ENCODE measurements at regions not wholly inside any gene's neighbourhood (a gene's known extent, or its start where the extent isn't known, plus 50 kb on each side); places are given as distances from the start of the nearest gene placed in this dataset.

DNA sequence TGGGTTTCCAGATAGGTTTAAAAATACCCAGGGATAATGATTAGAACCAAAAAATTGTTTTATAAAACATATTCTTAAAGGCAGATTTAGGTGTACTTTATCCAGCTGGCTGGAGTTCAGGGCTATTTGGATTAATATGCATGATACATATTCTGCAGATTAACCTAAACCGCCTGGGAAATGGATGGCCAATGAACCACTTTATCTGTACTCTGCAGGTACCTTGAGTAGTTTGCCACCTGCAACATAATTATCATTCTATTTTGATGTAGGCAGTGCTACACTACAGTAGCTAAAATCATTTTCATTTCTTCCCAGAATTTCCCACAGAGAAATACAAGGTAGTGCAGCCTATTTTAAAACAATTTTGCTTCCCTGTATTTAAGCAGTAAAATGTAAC lies 683.2 kb upstream of the GNPDA2 start:
- Histone ChIP-seq H4K20me1 (ENCODE audit: low read length) (no peaks in the 10 kb centered on the region), H2AFZ (ENCODE audit: low read length) (no peak overlapping the region), H3K36me3 (ENCODE audit: low read depth, low read length) (no peaks in the 10 kb centered on the region), H3K27me3 (ENCODE audit: low read length) (no peaks in the 10 kb centered on the region), H3K9me2 (replicated peaks; ENCODE audit: low read length) (no peaks in the 10 kb centered on the region), H3K4me3 (ENCODE audit: low read length) (no peak overlapping the region), H3K79me2 (ENCODE audit: low read length) (no peaks in the 10 kb centered on the region), H3F3A (ENCODE audit: low read length, unreplicated experiment) (no peaks in the 10 kb centered on the region), H3K9me3 (ENCODE audit: low read length) (no peaks in the 10 kb centered on the region), H3K4me1 (ENCODE audit: insufficient read depth, low read length) (no peaks in the 10 kb centered on the region), H3K9ac (ENCODE audit: low read length) (no peak overlapping the region), H3K4me2 (ENCODE audit: low read length) (no peak overlapping the region), H3K27ac (ENCODE audit: low read length) (no peak overlapping the region)
- ChIA-PET POLR2A (ENCODE audit: unreplicated experiment) (no interaction called here), CTCF (no interaction called here)
- BruUV-seq (replicated peaks): no TSS peak
- ATAC-seq (no peak), DNase-seq (no peak)
- TF ChIP-seq, protein P1, sequence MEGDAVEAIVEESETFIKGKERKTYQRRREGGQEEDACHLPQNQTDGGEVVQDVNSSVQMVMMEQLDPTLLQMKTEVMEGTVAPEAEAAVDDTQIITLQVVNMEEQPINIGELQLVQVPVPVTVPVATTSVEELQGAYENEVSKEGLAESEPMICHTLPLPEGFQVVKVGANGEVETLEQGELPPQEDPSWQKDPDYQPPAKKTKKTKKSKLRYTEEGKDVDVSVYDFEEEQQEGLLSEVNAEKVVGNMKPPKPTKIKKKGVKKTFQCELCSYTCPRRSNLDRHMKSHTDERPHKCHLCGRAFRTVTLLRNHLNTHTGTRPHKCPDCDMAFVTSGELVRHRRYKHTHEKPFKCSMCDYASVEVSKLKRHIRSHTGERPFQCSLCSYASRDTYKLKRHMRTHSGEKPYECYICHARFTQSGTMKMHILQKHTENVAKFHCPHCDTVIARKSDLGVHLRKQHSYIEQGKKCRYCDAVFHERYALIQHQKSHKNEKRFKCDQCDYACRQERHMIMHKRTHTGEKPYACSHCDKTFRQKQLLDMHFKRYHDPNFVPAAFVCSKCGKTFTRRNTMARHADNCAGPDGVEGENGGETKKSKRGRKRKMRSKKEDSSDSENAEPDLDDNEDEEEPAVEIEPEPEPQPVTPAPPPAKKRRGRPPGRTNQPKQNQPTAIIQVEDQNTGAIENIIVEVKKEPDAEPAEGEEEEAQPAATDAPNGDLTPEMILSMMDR (conservative IDR thresholded peaks at IDR 0.05; ENCODE audit: low read depth, low read length): no peak
- TF ChIP-seq EZH2phosphoT487 (IDR thresholded peaks at IDR 0.05; ENCODE audit: borderline replicate concordance, low read length) (no peak), EZH2 (IDR thresholded peaks at IDR 0.05; ENCODE audit: low read length, unreplicated experiment) (no peak)
- intact Hi-C loops (cut with micrococcal nuclease): no loop called here

DNA sequence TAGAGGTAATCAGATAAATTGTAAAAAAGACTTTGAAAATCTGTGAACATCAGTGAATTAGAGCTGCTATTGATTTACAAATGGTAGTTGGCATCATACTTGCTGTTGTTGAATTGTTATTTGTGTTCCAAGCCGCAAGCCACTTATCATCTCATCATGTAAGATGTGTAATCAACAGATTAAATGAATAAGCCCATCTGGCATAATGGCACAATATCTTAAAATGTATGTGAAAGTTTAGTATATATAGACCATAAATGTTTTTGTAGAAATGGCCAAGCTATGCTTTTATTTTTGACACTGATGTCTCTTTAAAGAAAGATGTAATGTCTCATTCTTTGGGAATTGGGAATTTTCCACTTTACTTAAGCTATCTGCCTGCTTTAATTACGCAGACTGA lies 682.6 kb upstream of the GNPDA2 start:
- Histone ChIP-seq H3K9ac (ENCODE audit: low read length) (no peak overlapping the region), H3K79me2 (ENCODE audit: low read length) (no peaks in the 10 kb centered on the region), H4K20me1 (ENCODE audit: low read length) (no peaks in the 10 kb centered on the region), H3K9me3 (ENCODE audit: low read length) (no peaks in the 10 kb centered on the region), H3K27me3 (ENCODE audit: low read length) (no peaks in the 10 kb centered on the region), H3K9me2 (replicated peaks; ENCODE audit: low read length) (no peaks in the 10 kb centered on the region), H3K36me3 (ENCODE audit: low read depth, low read length) (no peaks in the 10 kb centered on the region), H2AFZ (ENCODE audit: low read length) (no peak overlapping the region), H3K4me3 (ENCODE audit: low read length) (no peak overlapping the region), H3K4me1 (ENCODE audit: insufficient read depth, low read length) (no peaks in the 10 kb centered on the region), H3K27ac (ENCODE audit: low read length) (no peak overlapping the region), H3K4me2 (ENCODE audit: low read length) (no peak overlapping the region), H3F3A (ENCODE audit: low read length, unreplicated experiment) (no peaks in the 10 kb centered on the region)
- BruUV-seq (replicated peaks): no TSS peak
- intact Hi-C loops (cut with micrococcal nuclease): no loop called here
- ChIA-PET POLR2A (ENCODE audit: unreplicated experiment) (no interaction called here), CTCF (no interaction called here)
- no peak for DNase-seq
- TF ChIP-seq EZH2phosphoT487 (IDR thresholded peaks at IDR 0.05; ENCODE audit: borderline replicate concordance, low read length) (no peak), EZH2 (IDR thresholded peaks at IDR 0.05; ENCODE audit: low read length, unreplicated experiment) (no peak)
- TF ChIP-seq, protein P1 (conservative IDR thresholded peaks at IDR 0.05; ENCODE audit: low read depth, low read length): no peak
- ATAC-seq: no peak

DNA sequence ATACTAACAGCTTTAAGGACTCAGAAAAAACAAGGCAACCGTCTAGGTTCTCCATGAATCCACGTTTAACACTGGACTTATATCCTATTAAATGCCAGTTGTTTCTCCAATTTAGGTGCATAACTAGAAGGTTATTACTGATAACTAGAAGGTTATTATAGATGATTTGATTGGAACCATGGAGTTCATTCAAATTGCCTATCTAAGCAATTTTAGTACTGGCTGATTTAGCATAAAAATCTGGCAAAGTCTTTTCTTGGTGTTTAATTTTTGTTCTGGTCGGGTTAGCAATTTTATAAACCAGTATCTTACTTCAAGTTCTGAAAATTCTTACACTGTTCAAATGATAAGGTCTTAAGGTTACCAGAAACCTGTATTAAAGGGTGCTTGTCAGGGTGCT lies 672.8 kb upstream of the GNPDA2 start:
- TF ChIP-seq, protein P1 (conservative IDR thresholded peaks at IDR 0.05; ENCODE audit: low read depth, low read length): no peak
- TF ChIP-seq EZH2 (IDR thresholded peaks at IDR 0.05; ENCODE audit: low read length, unreplicated experiment) (no peak), EZH2phosphoT487 (IDR thresholded peaks at IDR 0.05; ENCODE audit: borderline replicate concordance, low read length) (no peak)
- no peaks in the 10 kb centered on the region for H3F3A ChIP-seq (ENCODE audit: low read length, unreplicated experiment)
- no peak for ATAC-seq
- H3K4me2 ChIP-seq (ENCODE audit: low read length): no peak overlapping the region
- H3K36me3 ChIP-seq (ENCODE audit: low read depth, low read length): no peaks in the 10 kb centered on the region
- H3K27me3 ChIP-seq (ENCODE audit: low read length): no peaks in the 10 kb centered on the region
- no peaks in the 10 kb centered on the region for H4K20me1 ChIP-seq (ENCODE audit: low read length)
- H3K79me2 ChIP-seq (ENCODE audit: low read length): no peaks in the 10 kb centered on the region
- no peak overlapping the region for H2AFZ ChIP-seq (ENCODE audit: low read length)
- POLR2A ChIA-PET (ENCODE audit: unreplicated experiment): no interaction called here
- H3K27ac ChIP-seq (ENCODE audit: low read length): no peak overlapping the region
- no peaks in the 10 kb centered on the region for H3K9me2 ChIP-seq (replicated peaks; ENCODE audit: low read length)
- no peaks in the 10 kb centered on the region for H3K9me3 ChIP-seq (ENCODE audit: low read length)
- intact Hi-C loops (cut with micrococcal nuclease): no loop called here
- no peak overlapping the region for H3K9ac ChIP-seq (ENCODE audit: low read length)
- BruUV-seq (replicated peaks): no TSS peak
- H3K4me3 ChIP-seq (ENCODE audit: low read length): no peak overlapping the region
- CTCF ChIA-PET: no interaction called here
- no peak for DNase-seq
- H3K4me1 ChIP-seq (ENCODE audit: insufficient read depth, low read length): no peaks in the 10 kb centered on the region
